GM12878 (cell line): ENCODE measurements at regions not wholly inside any gene's neighbourhood (a gene's known extent, or its start where the extent isn't known, plus 50 kb on each side); places are given as distances from the start of the nearest gene placed in this dataset.

ENCODE experiments used
- ATAC-seq: fragments of 200-7000 bp; cut with Tn5 transposase; 3 replicates; pipeline ENCODE4 v1.9.1; 2020; ENCODE audit warnings: mild to moderate bottlenecking, moderate library complexity
- BruUV-seq: library from RNA; stranded (reverse); fragments of 400-500 nt; replicated peaks from 2 replicates; lab custom pipeline; 2021; lab: Mats Ljungman, UMichigan
- CTCF ChIA-PET: fragments of 300-600 bp; sonication (Branson Sonifier 250); formaldehyde crosslinking; extraction: SDS; loops from one replicate; lab custom pipeline; 2021; ENCODE audit warnings: inconsistent platforms; lab: Yijun Ruan, JAX
- POLR2A ChIA-PET: fragments of 350-600 bp; formaldehyde crosslinking; extraction: SDS; loops from one replicate; lab custom pipeline; 2021; ENCODE audit warnings: inconsistent platforms; lab: Charles Lee
- RAD21 ChIA-PET: fragments of 300-600 bp; sonication (Branson Sonifier 250); formaldehyde crosslinking; loops from one replicate; lab custom pipeline; 2023; ENCODE audit warnings: antibody characterized with exemption; ENCODE audit not compliant: unreplicated experiment; lab: Charles Lee
- SMC1A ChIA-PET: fragments of 300-600 bp; sonication (Branson Sonifier 250); formaldehyde crosslinking; loops from one replicate; lab custom pipeline; 2023; ENCODE audit not compliant: unreplicated experiment, uncharacterized antibody; lab: Charles Lee
- DNase-seq: peaks from one replicate; pipeline ENCODE4 v3.0.0-alpha.2; 2011; ENCODE audit warnings: low read depth, low spot score
- FAIRE-seq: peaks from 3 replicates; lab custom pipeline; 2011; peaks lifted over from hg19 to GRCh38; lab: Jason Lieb, UNC
- H2AFZ ChIP-seq: 2 replicates; pipeline ENCODE4 v1.6.0; 2011; ENCODE audit warnings: low read depth, low read length, control low read depth; ENCODE audit not compliant: control insufficient read depth
- H3K27ac ChIP-seq: 2 replicates; pipeline ENCODE4 v1.5.1; 2011; ENCODE audit warnings: control low read depth; ENCODE audit not compliant: control insufficient read depth, insufficient read depth
- H3K27me3 ChIP-seq, 2 experiments: replicated peaks in 1 of 2; 2 replicates each; pipeline versions ENCODE4 v1.6.0 to v1.6.1; 2011; ENCODE audit warnings: low read length in 1 of 2; ENCODE audit not compliant: control insufficient read depth in 2 of 2, insufficient read depth in 2 of 2
- H3K36me3 ChIP-seq, 2 experiments: 2 replicates each; pipeline ENCODE4 v1.5.1; 2011; ENCODE audit warnings: low read length in 1 of 2; ENCODE audit not compliant: control insufficient read depth in 2 of 2, insufficient read depth in 2 of 2
- H3K4me1 ChIP-seq: 2 replicates; pipeline ENCODE4 v1.6.1; 2011; ENCODE audit warnings: mild to moderate bottlenecking, low read length, moderate library complexity, mixed read lengths; ENCODE audit not compliant: control insufficient read depth, insufficient read depth
- H3K4me2 ChIP-seq: 2 replicates; pipeline ENCODE4 v1.6.0; 2011; ENCODE audit warnings: control low read depth; ENCODE audit not compliant: control insufficient read depth, insufficient read depth
- H3K4me3 ChIP-seq: fragments of 200-600 bp; sonication (generic); 2 replicates; pipeline ENCODE4 v1.5.1; 2016
- H3K79me2 ChIP-seq: 2 replicates; pipeline ENCODE4 v1.6.0; 2011; ENCODE audit warnings: low read length; ENCODE audit not compliant: control insufficient read depth, insufficient read depth
- H3K9ac ChIP-seq: 2 replicates; pipeline ENCODE4 v1.8.0; 2011; ENCODE audit warnings: low read length, control low read depth, mixed read lengths; ENCODE audit not compliant: control insufficient read depth, insufficient read depth
- H3K9me3 ChIP-seq: replicated peaks from 3 replicates; pipeline ENCODE4 v1.5.1; 2011; ENCODE audit warnings: mild to moderate bottlenecking, low read length; ENCODE audit not compliant: control insufficient read depth, insufficient read depth
- H4K20me1 ChIP-seq: 2 replicates; pipeline ENCODE4 v1.6.0; 2011; ENCODE audit not compliant: control insufficient read depth, insufficient read depth
- CBFB ChIP-seq: IDR thresholded peaks from 2 replicates; pipeline ENCODE4 v1.6.1; 2016; ENCODE audit warnings: antibody characterized with exemption, low read depth
- CEBPZ ChIP-seq: fragments of 150-350 bp; IDR thresholded peaks from 2 replicates; pipeline ENCODE4 v1.6.1; 2016; ENCODE audit warnings: low read depth, low read length
- CHD2 ChIP-seq: IDR thresholded peaks from 2 replicates; pipeline ENCODE4 v1.6.1; 2011; ENCODE audit warnings: low read depth, low read length, improper control_type of control experiment, borderline replicate concordance
- IKZF2 ChIP-seq, 2 experiments: fragments of 450-650 bp; IDR thresholded peaks; 2 replicates each; pipeline ENCODE4 v1.6.1; 2017; ENCODE audit warnings: mild to moderate bottlenecking in 2 of 2, moderate library complexity in 2 of 2
- JUND ChIP-seq: IDR thresholded peaks from 2 replicates; pipeline ENCODE4 v1.6.1; 2012; ENCODE audit warnings: low read depth, mild to moderate bottlenecking, low read length, improper control_type of control experiment, moderate library complexity
- MEF2A ChIP-seq: IDR thresholded peaks from 2 replicates; pipeline ENCODE4 v1.6.1; 2011; ENCODE audit warnings: low read depth, mild to moderate bottlenecking, low read length, moderate library complexity; ENCODE audit not compliant: insufficient read depth
- SMAD1 ChIP-seq: fragments of 450-650 bp; IDR thresholded peaks from 2 replicates; pipeline ENCODE4 v1.6.1; 2018; ENCODE audit warnings: mild to moderate bottlenecking, low read depth; ENCODE audit not compliant: partially characterized antibody
- SMC3 ChIP-seq: IDR thresholded peaks from 2 replicates; pipeline ENCODE4 v1.6.1; 2011; ENCODE audit warnings: low read length, improper control_type of control experiment, borderline replicate concordance
- ZBTB33 ChIP-seq: fragments of 450-650 bp; IDR thresholded peaks from 2 replicates; pipeline ENCODE4 v1.6.1; 2017; ENCODE audit warnings: mild to moderate bottlenecking
- ZBTB40 ChIP-seq: fragments of 450-650 bp; IDR thresholded peaks from 2 replicates; pipeline ENCODE4 v1.6.1; 2016; ENCODE audit warnings: mild to moderate bottlenecking, moderate library complexity, borderline replicate concordance
- ZNF274 ChIP-seq: IDR thresholded peaks from one replicate; pipeline ENCODE4 v1.8.0; 2011; ENCODE audit not compliant: insufficient read length, insufficient read depth
- in situ Hi-C: fragments of 300-500 bp; cut with MboI; formaldehyde crosslinking; loops from 9 replicates; pipeline ENCODE4 v1.14.3; 2018; ENCODE audit warnings: mixed read lengths
- intact Hi-C: fragments of 100-400 bp; cut with micrococcal nuclease; formaldehyde crosslinking; loops from one replicate; pipeline ENCODE4 v1.14.2; 2022; ENCODE audit not compliant: unreplicated experiment
- TF ChIP-seq, protein P1 (sequence below): fragments of 450-650 bp; IDR thresholded peaks from 2 replicates; pipeline ENCODE4 v1.6.1; 2017; ENCODE audit warnings: low read depth, mild to moderate bottlenecking, moderate library complexity
- TF ChIP-seq, protein P2 (sequence below): fragments of 450-650 bp; IDR thresholded peaks from 2 replicates; pipeline ENCODE4 v1.6.1; 2017; ENCODE audit warnings: borderline replicate concordance

GRCh38 chr21:23952269-23952668 is 1655.0 kb downstream of the MRPL39 start:
- in situ Hi-C loops, result no loop called here
- no TSS peak for BruUV-seq
- no peaks in the 10 kb centered on the region for H3K4me1 ChIP-seq
- ChIA-PET CTCF (interaction anchor here (1.0 kb wide), 1 partner anchor 13 kb away, joined by 3 read pairs; no protein-coding TSS in a partner anchor), SMC1A (no interaction called here), RAD21 (no interaction called here), POLR2A (no interaction called here)
- FAIRE-seq (no peak), DNase-seq (no peak), ATAC-seq (no peak)
- no peak overlapping the region for H3K4me2 ChIP-seq
- H3K9ac ChIP-seq, result no peak overlapping the region
- H3K79me2 ChIP-seq, result no peaks in the 10 kb centered on the region
- no peaks in the 10 kb centered on the region for H3K36me3 ChIP-seq
- intact Hi-C loops, result no loop called here
- no peak overlapping the region for H2AFZ ChIP-seq
- TF ChIP-seq CBFB (no peak), SMAD1 (no peak), ZBTB40 (no peak), CEBPZ (no peak), MEF2A (no peak), ZNF274 (no peak), JUND (no peak), CHD2 (no peak), SMC3 (no peak), IKZF2 (IDR thresholded peaks at IDR 0.05) (no peak), ZBTB33 (no peak)
- TF ChIP-seq, protein P1, sequence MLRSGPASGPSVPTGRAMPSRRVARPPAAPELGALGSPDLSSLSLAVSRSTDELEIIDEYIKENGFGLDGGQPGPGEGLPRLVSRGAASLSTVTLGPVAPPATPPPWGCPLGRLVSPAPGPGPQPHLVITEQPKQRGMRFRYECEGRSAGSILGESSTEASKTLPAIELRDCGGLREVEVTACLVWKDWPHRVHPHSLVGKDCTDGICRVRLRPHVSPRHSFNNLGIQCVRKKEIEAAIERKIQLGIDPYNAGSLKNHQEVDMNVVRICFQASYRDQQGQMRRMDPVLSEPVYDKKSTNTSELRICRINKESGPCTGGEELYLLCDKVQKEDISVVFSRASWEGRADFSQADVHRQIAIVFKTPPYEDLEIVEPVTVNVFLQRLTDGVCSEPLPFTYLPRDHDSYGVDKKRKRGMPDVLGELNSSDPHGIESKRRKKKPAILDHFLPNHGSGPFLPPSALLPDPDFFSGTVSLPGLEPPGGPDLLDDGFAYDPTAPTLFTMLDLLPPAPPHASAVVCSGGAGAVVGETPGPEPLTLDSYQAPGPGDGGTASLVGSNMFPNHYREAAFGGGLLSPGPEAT, result no peak
- TF ChIP-seq, protein P2, sequence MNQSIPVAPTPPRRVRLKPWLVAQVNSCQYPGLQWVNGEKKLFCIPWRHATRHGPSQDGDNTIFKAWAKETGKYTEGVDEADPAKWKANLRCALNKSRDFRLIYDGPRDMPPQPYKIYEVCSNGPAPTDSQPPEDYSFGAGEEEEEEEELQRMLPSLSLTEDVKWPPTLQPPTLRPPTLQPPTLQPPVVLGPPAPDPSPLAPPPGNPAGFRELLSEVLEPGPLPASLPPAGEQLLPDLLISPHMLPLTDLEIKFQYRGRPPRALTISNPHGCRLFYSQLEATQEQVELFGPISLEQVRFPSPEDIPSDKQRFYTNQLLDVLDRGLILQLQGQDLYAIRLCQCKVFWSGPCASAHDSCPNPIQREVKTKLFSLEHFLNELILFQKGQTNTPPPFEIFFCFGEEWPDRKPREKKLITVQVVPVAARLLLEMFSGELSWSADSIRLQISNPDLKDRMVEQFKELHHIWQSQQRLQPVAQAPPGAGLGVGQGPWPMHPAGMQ, result no peak
- H3K4me3 ChIP-seq, result no peak overlapping the region
- no peaks in the 10 kb centered on the region for H3K9me3 ChIP-seq
- no peaks in the 10 kb centered on the region for H3K27me3 ChIP-seq
- no peak overlapping the region for H3K27ac ChIP-seq
- H4K20me1 ChIP-seq, result no peaks in the 10 kb centered on the region
